ENCODE measurements at regions not wholly inside any gene's neighbourhood (a gene's known extent, or its start where the extent isn't known, plus 50 kb on each side); places are given as distances from the start of the nearest gene placed in this dataset.

GRCh38 chr14:97336816-97337215 lies 539.6 kb downstream of the VRK1 start:
- no peak for DNase-seq (ENCODE audit: low read depth)

GRCh38 chr14:97337267-97337666 lies 540.1 kb downstream of the VRK1 start:
- no peak for DNase-seq (ENCODE audit: low read depth)

GRCh38 chr14:97337670-97338069 lies 540.5 kb downstream of the VRK1 start:
- DNase-seq (ENCODE audit: low read depth), result no peak

- DNase-seq (ENCODE audit: low read depth), result no peak
These were observed 547.5 kb downstream of the VRK1 start for GRCh38 chr14:97344666-97345065.

- no peak for DNase-seq (ENCODE audit: low read depth)
These were observed 549.5 kb downstream of the VRK1 start for GRCh38 chr14:97346675-97347074.

- no peak for DNase-seq (ENCODE audit: low read depth)
These were observed 552.3 kb downstream of the VRK1 start for GRCh38 chr14:97349463-97349862.

GRCh38 chr14:97349946-97350345 lies 552.8 kb downstream of the VRK1 start:
- DNase-seq (ENCODE audit: low read depth), result no peak

GRCh38 chr14:97350415-97350814 lies 553.2 kb downstream of the VRK1 start:
- DNase-seq (ENCODE audit: low read depth), result no peak

GRCh38 chr14:97350894-97351731 lies 553.9 kb downstream of the VRK1 start:
- DNase-seq (ENCODE audit: low read depth), result no peak

- DNase-seq (ENCODE audit: low read depth), result no peak
These were observed 555.9 kb downstream of the VRK1 start for GRCh38 chr14:97353102-97353501.

- DNase-seq (ENCODE audit: low read depth), result no peak
These were observed 557.0 kb downstream of the VRK1 start for GRCh38 chr14:97354119-97354722.

GRCh38 chr14:97359341-97359740 lies 562.2 kb downstream of the VRK1 start:
- DNase-seq (ENCODE audit: low read depth), result no peak

- DNase-seq (ENCODE audit: low read depth), result no peak
These were observed 564.0 kb downstream of the VRK1 start for GRCh38 chr14:97361181-97361580.

GRCh38 chr14:97361958-97362357 lies 564.8 kb downstream of the VRK1 start:
- no peak for DNase-seq (ENCODE audit: low read depth)

- no peak for DNase-seq (ENCODE audit: low read depth)
These were observed 569.2 kb downstream of the VRK1 start for GRCh38 chr14:97366400-97366799.

- DNase-seq (ENCODE audit: low read depth), result no peak
These were observed 570.1 kb downstream of the VRK1 start for GRCh38 chr14:97367278-97367677.

GRCh38 chr14:97368049-97368448 lies 570.9 kb downstream of the VRK1 start:
- DNase-seq (ENCODE audit: low read depth), result no peak

GRCh38 chr14:97368900-97369564 lies 571.9 kb downstream of the VRK1 start:
- no peak for DNase-seq (ENCODE audit: low read depth)

GRCh38 chr14:97369901-97370300 lies 572.7 kb downstream of the VRK1 start:
- no peak for DNase-seq (ENCODE audit: low read depth)

- DNase-seq (ENCODE audit: low read depth), result no peak
These were observed 579.1 kb downstream of the VRK1 start for GRCh38 chr14:97376310-97376709.

- DNase-seq (ENCODE audit: low read depth), result no peak
These were observed 580.4 kb downstream of the VRK1 start for GRCh38 chr14:97377550-97377949.

- no peak for DNase-seq (ENCODE audit: low read depth)
These were observed 581.9 kb downstream of the VRK1 start for GRCh38 chr14:97379091-97379531.

All from myocyte (in vitro differentiated cells).